Endothelial cell of umbilical vein (primary cell): ENCODE measurements at regions not wholly inside any gene's neighbourhood (a gene's known extent, or its start where the extent isn't known, plus 50 kb on each side); places are given as distances from the start of the nearest gene placed in this dataset.

ENCODE experiments used
- BruUV-seq: library from RNA; stranded (reverse); fragments of 400-500 nt; replicated peaks from 2 replicates; lab custom pipeline; 2021; lab: Mats Ljungman, UMichigan
- CTCF ChIA-PET: fragments of 300-600, 350-600 bp; sonication (Branson Sonifier 250); formaldehyde crosslinking; loops from one replicate; lab custom pipeline; 2021; ENCODE audit warnings: antibody characterized with exemption, inconsistent platforms; lab: Charles Lee
- POLR2A ChIA-PET: fragments of 300-600, 350-600 bp; sonication (Branson Sonifier 250); formaldehyde crosslinking; loops from one replicate; lab custom pipeline; 2021; ENCODE audit warnings: antibody characterized with exemption, inconsistent platforms; lab: Charles Lee
- DNase-seq: peaks from one replicate; pipeline ENCODE4 v3.0.0-alpha.2; 2011; ENCODE audit warnings: low read depth, low spot score
- FAIRE-seq: peaks from 2 replicates; lab custom pipeline; 2011; peaks lifted over from hg19 to GRCh38; lab: Jason Lieb, UNC
- H2AFZ ChIP-seq: 2 replicates; pipeline ENCODE4 v1.6.0; 2012; ENCODE audit warnings: low read depth, low read length, control low read depth, inconsistent platforms
- H3K27ac ChIP-seq: 2 replicates; pipeline ENCODE4 v1.5.1; 2011; ENCODE audit warnings: low read depth, mild to moderate bottlenecking, control low read depth, low read length, moderate library complexity; ENCODE audit not compliant: insufficient read depth
- H3K27me3 ChIP-seq, 2 experiments: 2 replicates each; pipeline versions ENCODE4 v1.6.0 to v1.6.1; 2011; ENCODE audit warnings: low read length in 2 of 2, mixed read lengths in 1 of 2; ENCODE audit not compliant: control insufficient read depth in 2 of 2, insufficient read depth in 2 of 2
- H3K36me3 ChIP-seq, 2 experiments: 2 replicates in 1 of 2; 3 replicates in 1 of 2; pipeline ENCODE4 v1.5.1; 2011; ENCODE audit warnings: low read length in 2 of 2, mild to moderate bottlenecking in 1 of 2, moderate library complexity in 1 of 2; ENCODE audit not compliant: control insufficient read depth in 2 of 2, insufficient read depth in 2 of 2; ENCODE audit errors: extremely low read depth in 1 of 2
- H3K4me1 ChIP-seq: 3 replicates; pipeline ENCODE4 v1.5.1; 2011; ENCODE audit warnings: mild to moderate bottlenecking, low read length; ENCODE audit not compliant: control insufficient read depth, insufficient read depth; ENCODE audit errors: extremely low read depth
- H3K4me2 ChIP-seq: 2 replicates; pipeline ENCODE4 v1.6.1; 2011; ENCODE audit warnings: low read length, control low read depth, mixed read lengths; ENCODE audit not compliant: insufficient read depth
- H3K4me3 ChIP-seq, 3 experiments: fragments of 200-600 bp in 1 of 3; sonication (generic), shearing (Covaris generic) in 1 of 3; replicated peaks in 1 of 3; 2 replicates each; pipeline ENCODE4 v1.5.1; 2011 to 2016; ENCODE audit warnings: control low read depth in 3 of 3, low read length in 3 of 3, mild to moderate bottlenecking in 2 of 3, inconsistent platforms in 1 of 3, low read depth in 1 of 3, moderate library complexity in 1 of 3; ENCODE audit not compliant: insufficient read depth in 1 of 3
- H3K79me2 ChIP-seq: 2 replicates; pipeline ENCODE4 v1.6.0; 2012; ENCODE audit warnings: low read length, inconsistent platforms; ENCODE audit not compliant: control insufficient read depth, insufficient read depth
- H3K9ac ChIP-seq: replicated peaks from 2 replicates; pipeline ENCODE3; 2011; ENCODE audit warnings: low read length, control low read depth; ENCODE audit not compliant: insufficient read depth; ENCODE audit errors: extremely low read depth
- H3K9me1 ChIP-seq: replicated peaks from 3 replicates; pipeline ENCODE4 v1.6.0; 2011; ENCODE audit warnings: mild to moderate bottlenecking, low read length; ENCODE audit not compliant: control insufficient read depth, insufficient read depth; ENCODE audit errors: extremely low read depth
- H3K9me3 ChIP-seq: replicated peaks from 2 replicates; pipeline ENCODE4 v1.5.1; 2012; ENCODE audit warnings: low read length, inconsistent platforms; ENCODE audit not compliant: control insufficient read depth, insufficient read depth
- H4K20me1 ChIP-seq: replicated peaks from 2 replicates; pipeline ENCODE3; 2011; ENCODE audit warnings: mild to moderate bottlenecking, low read length; ENCODE audit not compliant: control insufficient read depth, insufficient read depth; ENCODE audit errors: extremely low read depth
- EZH2 ChIP-seq: IDR thresholded peaks from 2 replicates; pipeline ENCODE4 v1.6.1; 2012; ENCODE audit warnings: borderline replicate concordance, low read depth, mild to moderate bottlenecking, moderate library complexity, low read length, inconsistent platforms; ENCODE audit not compliant: severe bottlenecking
- FOS ChIP-seq: IDR thresholded peaks from 2 replicates; pipeline ENCODE4 v1.6.1; 2011; ENCODE audit warnings: mild to moderate bottlenecking, low read length, moderate library complexity, borderline replicate concordance; ENCODE audit not compliant: insufficient read depth
- GATA2 ChIP-seq: IDR thresholded peaks from 2 replicates; pipeline ENCODE4 v1.7.0; 2011; ENCODE audit warnings: low read depth, mild to moderate bottlenecking, moderate library complexity, mixed read lengths, low read length; ENCODE audit not compliant: insufficient read length, insufficient read depth
- JUN ChIP-seq: IDR thresholded peaks from 2 replicates; pipeline ENCODE4 v1.6.1; 2011; ENCODE audit warnings: borderline replicate concordance, low read depth; ENCODE audit not compliant: insufficient read length, insufficient read depth
- MYC ChIP-seq: IDR thresholded peaks from one replicate; pipeline ENCODE4 v1.6.1; 2011; ENCODE audit warnings: mild to moderate bottlenecking, low read depth, low read length
- POLR2A ChIP-seq: IDR thresholded peaks from 2 replicates; pipeline ENCODE4 v1.6.1; 2012; ENCODE audit warnings: low read depth, mild to moderate bottlenecking, control low read depth, low read length
- POLR2AphosphoS5 ChIP-seq: IDR thresholded peaks from 2 replicates; pipeline ENCODE4 v1.6.1; 2012; ENCODE audit warnings: low read depth, mild to moderate bottlenecking, control low read depth, low read length, moderate library complexity; ENCODE audit not compliant: insufficient read depth
- dilution Hi-C: fragments of 300-500 bp; cut with MboI; formaldehyde crosslinking; loops from one replicate; pipeline ENCODE4 v1.15.0; 2019; ENCODE audit warnings: low sequenced_read_pairs; ENCODE audit not compliant: extremely low pct_ligation_motif_present
- intact Hi-C: fragments of 100-400 bp; cut with micrococcal nuclease; formaldehyde crosslinking; loops from one replicate; pipeline ENCODE4 v1.10.0; 2022
- TF ChIP-seq, protein P1 (sequence below): IDR thresholded peaks from 2 replicates; pipeline ENCODE4 v1.6.1; 2011; ENCODE audit not compliant: insufficient read depth, insufficient read length
- TF ChIP-seq, protein P2 (sequence below), 2 donors: IDR thresholded peaks; 1 replicate in 1 of 2; 2 replicates in 1 of 2; pipeline ENCODE4 v1.5.1; 2011; ENCODE audit warnings: low read length in 2 of 2, mild to moderate bottlenecking in 2 of 2, moderate library complexity in 2 of 2, control low read depth in 1 of 2, inconsistent platforms in 1 of 2, low read depth in 1 of 2; ENCODE audit not compliant: insufficient read depth in 1 of 2; ENCODE audit errors: extremely low read depth in 1 of 2

DNA sequence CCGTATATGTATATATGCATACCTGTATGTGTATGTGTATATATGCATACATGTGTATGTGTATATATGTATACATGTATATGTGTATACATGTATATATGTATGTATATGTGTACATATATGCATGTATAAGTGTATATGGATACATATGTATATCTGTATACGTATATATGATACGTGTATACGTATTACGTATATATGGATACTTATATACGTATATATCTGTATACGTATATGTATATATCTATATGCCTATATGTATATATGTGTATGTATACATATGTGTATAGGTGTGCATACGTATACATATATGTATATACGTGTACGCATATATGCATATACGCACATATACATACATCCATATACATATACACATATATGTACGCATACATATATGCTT, 681.6 kb upstream of the ANO3 start:
- no TSS peak for BruUV-seq
- DNase-seq (no peak), FAIRE-seq (no peak)
- CTCF ChIA-PET, result no interaction called here
- no peaks in the 10 kb centered on the region for H3K9me1 ChIP-seq
- H3K4me2 ChIP-seq, result no peak overlapping the region
- TF ChIP-seq GATA2 (no peak), FOS (no peak), EZH2 (no peak), MYC (no peak), POLR2A (no peak), POLR2AphosphoS5 (no peak), JUN (no peak)
- TF ChIP-seq, protein P1, sequence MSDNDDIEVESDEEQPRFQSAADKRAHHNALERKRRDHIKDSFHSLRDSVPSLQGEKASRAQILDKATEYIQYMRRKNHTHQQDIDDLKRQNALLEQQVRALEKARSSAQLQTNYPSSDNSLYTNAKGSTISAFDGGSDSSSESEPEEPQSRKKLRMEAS, result no peak
- TF ChIP-seq, protein P2, sequence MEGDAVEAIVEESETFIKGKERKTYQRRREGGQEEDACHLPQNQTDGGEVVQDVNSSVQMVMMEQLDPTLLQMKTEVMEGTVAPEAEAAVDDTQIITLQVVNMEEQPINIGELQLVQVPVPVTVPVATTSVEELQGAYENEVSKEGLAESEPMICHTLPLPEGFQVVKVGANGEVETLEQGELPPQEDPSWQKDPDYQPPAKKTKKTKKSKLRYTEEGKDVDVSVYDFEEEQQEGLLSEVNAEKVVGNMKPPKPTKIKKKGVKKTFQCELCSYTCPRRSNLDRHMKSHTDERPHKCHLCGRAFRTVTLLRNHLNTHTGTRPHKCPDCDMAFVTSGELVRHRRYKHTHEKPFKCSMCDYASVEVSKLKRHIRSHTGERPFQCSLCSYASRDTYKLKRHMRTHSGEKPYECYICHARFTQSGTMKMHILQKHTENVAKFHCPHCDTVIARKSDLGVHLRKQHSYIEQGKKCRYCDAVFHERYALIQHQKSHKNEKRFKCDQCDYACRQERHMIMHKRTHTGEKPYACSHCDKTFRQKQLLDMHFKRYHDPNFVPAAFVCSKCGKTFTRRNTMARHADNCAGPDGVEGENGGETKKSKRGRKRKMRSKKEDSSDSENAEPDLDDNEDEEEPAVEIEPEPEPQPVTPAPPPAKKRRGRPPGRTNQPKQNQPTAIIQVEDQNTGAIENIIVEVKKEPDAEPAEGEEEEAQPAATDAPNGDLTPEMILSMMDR (IDR thresholded peaks at IDR 0.05; ENCODE audit: extremely low read depth in 1 of 2, insufficient read depth in 1 of 2, low read depth in 1 of 2, low read length in 2 of 2), result no peak
- H2AFZ ChIP-seq, result no peak overlapping the region
- peaks cover 1% of the 10 kb centered on the region for H3K9me3 ChIP-seq
- H4K20me1 ChIP-seq, result no peaks in the 10 kb centered on the region
- H3K4me3 ChIP-seq, result no peak overlapping the region
- H3K9ac ChIP-seq, result no peak overlapping the region
- H3K27me3 ChIP-seq, result no peaks in the 10 kb centered on the region
- intact Hi-C loops, result no loop called here
- H3K36me3 ChIP-seq, result no peaks in the 10 kb centered on the region
- POLR2A ChIA-PET, result no interaction called here
- dilution Hi-C loops, result no loop called here
- H3K79me2 ChIP-seq, result no peaks in the 10 kb centered on the region
- no peak overlapping the region for H3K27ac ChIP-seq
- H3K4me1 ChIP-seq, result no peaks in the 10 kb centered on the region
